ENCODE measurements at regions not wholly inside any gene's neighbourhood (a gene's known extent, or its start where the extent isn't known, plus 50 kb on each side); places are given as distances from the start of the nearest gene placed in this dataset.

- no peak overlapping the region for H3K27ac ChIP-seq (ENCODE audit: extremely low read depth, low read depth, low read length)
- TF ChIP-seq SALL2 (tag by site-specific recombination; IDR thresholded peaks at IDR 0.05; ENCODE audit: borderline replicate concordance) = no peak
- TF ChIP-seq, protein P1, sequence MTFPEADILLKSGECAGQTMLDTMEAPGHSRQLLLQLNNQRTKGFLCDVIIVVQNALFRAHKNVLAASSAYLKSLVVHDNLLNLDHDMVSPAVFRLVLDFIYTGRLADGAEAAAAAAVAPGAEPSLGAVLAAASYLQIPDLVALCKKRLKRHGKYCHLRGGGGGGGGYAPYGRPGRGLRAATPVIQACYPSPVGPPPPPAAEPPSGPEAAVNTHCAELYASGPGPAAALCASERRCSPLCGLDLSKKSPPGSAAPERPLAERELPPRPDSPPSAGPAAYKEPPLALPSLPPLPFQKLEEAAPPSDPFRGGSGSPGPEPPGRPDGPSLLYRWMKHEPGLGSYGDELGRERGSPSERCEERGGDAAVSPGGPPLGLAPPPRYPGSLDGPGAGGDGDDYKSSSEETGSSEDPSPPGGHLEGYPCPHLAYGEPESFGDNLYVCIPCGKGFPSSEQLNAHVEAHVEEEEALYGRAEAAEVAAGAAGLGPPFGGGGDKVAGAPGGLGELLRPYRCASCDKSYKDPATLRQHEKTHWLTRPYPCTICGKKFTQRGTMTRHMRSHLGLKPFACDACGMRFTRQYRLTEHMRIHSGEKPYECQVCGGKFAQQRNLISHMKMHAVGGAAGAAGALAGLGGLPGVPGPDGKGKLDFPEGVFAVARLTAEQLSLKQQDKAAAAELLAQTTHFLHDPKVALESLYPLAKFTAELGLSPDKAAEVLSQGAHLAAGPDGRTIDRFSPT (tag by site-specific recombination; IDR thresholded peaks at IDR 0.05) = no peak
- no peak for TF ChIP-seq SP7 (tag by site-specific recombination; IDR thresholded peaks at IDR 0.05)
- TF ChIP-seq ZNF549 (tag by site-specific recombination; IDR thresholded peaks at IDR 0.05) = no peak
- no peak for TF ChIP-seq ZNF223 (tag by site-specific recombination; IDR thresholded peaks at IDR 0.05)
- TF ChIP-seq ZBTB17 (tag by site-specific recombination; IDR thresholded peaks at IDR 0.05) = no peak
- TF ChIP-seq PRDM4 (tag by site-specific recombination; IDR thresholded peaks at IDR 0.05) = no peak
- TF ChIP-seq BCL11B (tag by site-specific recombination; IDR thresholded peaks at IDR 0.05; ENCODE audit: low read depth) = no peak
- no peak for TF ChIP-seq ZIC2 (tag by site-specific recombination; IDR thresholded peaks at IDR 0.05)
- TF ChIP-seq ZNF629 (tag by site-specific recombination; IDR thresholded peaks at IDR 0.05) = no peak
- TF ChIP-seq MZF1 (tag by site-specific recombination; IDR thresholded peaks at IDR 0.05; ENCODE audit: borderline replicate concordance) = no peak
- TF ChIP-seq ZNF311 (tag by site-specific recombination; IDR thresholded peaks at IDR 0.05; ENCODE audit: borderline replicate concordance) = no peak
- no peak for TF ChIP-seq GLI4 (tag by site-specific recombination; IDR thresholded peaks at IDR 0.05)
- TF ChIP-seq ZNF157 (tag by site-specific recombination; IDR thresholded peaks at IDR 0.05) = no peak
- TF ChIP-seq SETDB1 (IDR thresholded peaks at IDR 0.05; ENCODE audit: insufficient read length, low read length) = no peak
- H3K4me3 ChIP-seq (ENCODE audit: low read depth, low read length) = no peak overlapping the region
- ChIA-PET POLR2A (no interaction called here), CTCF (no interaction called here)
- no peaks in the 10 kb centered on the region for H3K4me1 ChIP-seq (ENCODE audit: control insufficient read depth, insufficient read depth, low read length)
- H3K9me3 ChIP-seq (ENCODE audit: control insufficient read depth, insufficient read depth, low read depth, low read length) = no peaks in the 10 kb centered on the region
- no peaks in the 10 kb centered on the region for H3K36me3 ChIP-seq (ENCODE audit: control insufficient read depth in 2 of 2, insufficient read depth in 1 of 2, low read length in 2 of 2)
Observed at GRCh38 chr7:68663392-68663791, 934.9 kb upstream of the AUTS2 start.

GRCh38 chr7:68671046-68671445, 927.2 kb upstream of the AUTS2 start:
- no peaks in the 10 kb centered on the region for H3K4me1 ChIP-seq (ENCODE audit: control insufficient read depth, insufficient read depth, low read length)
- no peaks in the 10 kb centered on the region for H3K36me3 ChIP-seq (ENCODE audit: control insufficient read depth in 2 of 2, insufficient read depth in 1 of 2, low read length in 2 of 2)
- H3K9me3 ChIP-seq (ENCODE audit: control insufficient read depth, insufficient read depth, low read depth, low read length) = no peaks in the 10 kb centered on the region
- H3K4me3 ChIP-seq (ENCODE audit: low read depth, low read length) = no peak overlapping the region
- CTCF ChIA-PET = no interaction called here
- POLR2A ChIA-PET = no interaction called here
- H3K27ac ChIP-seq (ENCODE audit: extremely low read depth, low read depth, low read length) = no peak overlapping the region
- TF ChIP-seq ZNF629 (tag by site-specific recombination; IDR thresholded peaks at IDR 0.05) (no peak), ZNF37A (tag by site-specific recombination; IDR thresholded peaks at IDR 0.05) (no peak), OSR2 (tag by site-specific recombination; IDR thresholded peaks at IDR 0.05) (no peak), ZNF335 (tag by site-specific recombination; conservative IDR thresholded peaks at IDR 0.05) (no peak), ZNF610 (tag by site-specific recombination; IDR thresholded peaks at IDR 0.05; ENCODE audit: borderline replicate concordance) (no peak), PRDM1 (tag by site-specific recombination; IDR thresholded peaks at IDR 0.05) (no peak), RBAK (tag by site-specific recombination; IDR thresholded peaks at IDR 0.05) (no peak), ZNF530 (tag by site-specific recombination; IDR thresholded peaks at IDR 0.05; ENCODE audit: low read depth) (no peak), KLF17 (tag by site-specific recombination; IDR thresholded peaks at IDR 0.05) (no peak), ZSCAN5A (tag by site-specific recombination; IDR thresholded peaks at IDR 0.05) (no peak), ZNF660 (tag by site-specific recombination; IDR thresholded peaks at IDR 0.05) (no peak)
- TF ChIP-seq, protein P2, sequence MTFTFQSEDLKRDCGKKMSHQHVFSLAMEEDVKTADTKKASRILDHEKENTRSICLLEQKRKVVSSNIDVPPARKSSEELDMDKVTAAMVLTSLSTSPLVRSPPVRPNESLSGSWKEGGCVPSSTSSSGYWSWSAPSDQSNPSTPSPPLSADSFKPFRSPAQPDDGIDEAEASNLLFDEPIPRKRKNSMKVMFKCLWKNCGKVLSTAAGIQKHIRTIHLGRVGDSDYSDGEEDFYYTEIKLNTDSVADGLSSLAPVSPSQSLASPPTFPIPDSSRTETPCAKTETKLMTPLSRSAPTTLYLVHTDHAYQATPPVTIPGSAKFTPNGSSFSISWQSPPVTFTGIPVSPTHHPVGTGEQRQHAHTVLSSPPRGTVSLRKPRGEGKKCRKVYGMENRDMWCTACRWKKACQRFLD (tag by site-specific recombination; IDR thresholded peaks at IDR 0.05) = no peak
- TF ChIP-seq, protein P3, sequence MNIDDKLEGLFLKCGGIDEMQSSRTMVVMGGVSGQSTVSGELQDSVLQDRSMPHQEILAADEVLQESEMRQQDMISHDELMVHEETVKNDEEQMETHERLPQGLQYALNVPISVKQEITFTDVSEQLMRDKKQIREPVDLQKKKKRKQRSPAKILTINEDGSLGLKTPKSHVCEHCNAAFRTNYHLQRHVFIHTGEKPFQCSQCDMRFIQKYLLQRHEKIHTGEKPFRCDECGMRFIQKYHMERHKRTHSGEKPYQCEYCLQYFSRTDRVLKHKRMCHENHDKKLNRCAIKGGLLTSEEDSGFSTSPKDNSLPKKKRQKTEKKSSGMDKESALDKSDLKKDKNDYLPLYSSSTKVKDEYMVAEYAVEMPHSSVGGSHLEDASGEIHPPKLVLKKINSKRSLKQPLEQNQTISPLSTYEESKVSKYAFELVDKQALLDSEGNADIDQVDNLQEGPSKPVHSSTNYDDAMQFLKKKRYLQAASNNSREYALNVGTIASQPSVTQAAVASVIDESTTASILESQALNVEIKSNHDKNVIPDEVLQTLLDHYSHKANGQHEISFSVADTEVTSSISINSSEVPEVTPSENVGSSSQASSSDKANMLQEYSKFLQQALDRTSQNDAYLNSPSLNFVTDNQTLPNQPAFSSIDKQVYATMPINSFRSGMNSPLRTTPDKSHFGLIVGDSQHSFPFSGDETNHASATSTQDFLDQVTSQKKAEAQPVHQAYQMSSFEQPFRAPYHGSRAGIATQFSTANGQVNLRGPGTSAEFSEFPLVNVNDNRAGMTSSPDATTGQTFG (tag by site-specific recombination; IDR thresholded peaks at IDR 0.05; ENCODE audit: borderline replicate concordance) = no peak

Data from HEK293 (cell line).